CD4-positive, alpha-beta T cell (primary cell): ENCODE measurements at regions not wholly inside any gene's neighbourhood (a gene's known extent, or its start where the extent isn't known, plus 50 kb on each side); places are given as distances from the start of the nearest gene placed in this dataset.

ENCODE experiments used
- ATAC-seq: fragments of 200-7000 bp; cut with Tn5 transposase; one replicate; pipeline ENCODE4 v1.10.0; 2022; ENCODE audit warnings: mild to moderate bottlenecking; ENCODE audit not compliant: poor library complexity
- CTCF ChIA-PET: fragments of 350-600 bp; sonication (Branson Sonifier 250); formaldehyde crosslinking; loops from one replicate; lab custom pipeline; 2021; ENCODE audit warnings: antibody characterized with exemption, inconsistent platforms; lab: Charles Lee
- POLR2A ChIA-PET: fragments of 350-600 bp; sonication (Branson Sonifier 250); formaldehyde crosslinking; loops from one replicate; lab custom pipeline; 2021; ENCODE audit warnings: antibody characterized with exemption, inconsistent platforms; lab: Charles Lee
- DNase-seq, 14 experiments: peaks; one replicate each; pipeline ENCODE4 v3.0.0-alpha.2; 2013 to 2020; ENCODE audit warnings: mixed read lengths in 2 of 14
- H3K27ac ChIP-seq, 2 donors: one replicate each; pipeline versions ENCODE4 v1.5.1 to v1.7.0; 2013; ENCODE audit warnings: low read length in 2 of 2, low read depth in 1 of 2, mild to moderate bottlenecking in 1 of 2
- H3K27me3 ChIP-seq, 2 experiments: 1 replicate in 1 of 2; 2 replicates in 1 of 2; pipeline versions ENCODE4 v1.6.1 to v1.7.0; 2013; ENCODE audit warnings: low read length in 2 of 2, control low read depth in 1 of 2, mild to moderate bottlenecking in 1 of 2, moderate library complexity in 1 of 2; ENCODE audit not compliant: insufficient read depth in 2 of 2, control insufficient read depth in 1 of 2
- H3K36me3 ChIP-seq: one replicate; pipeline ENCODE4 v1.6.1; 2013; ENCODE audit warnings: low read length, control low read depth; ENCODE audit not compliant: insufficient read depth
- H3K4me1 ChIP-seq: one replicate; pipeline ENCODE4 v1.6.1; 2013; ENCODE audit warnings: low read length, control low read depth; ENCODE audit not compliant: insufficient read depth
- H3K4me3 ChIP-seq: one replicate; pipeline ENCODE4 v1.5.1; 2013; ENCODE audit warnings: mild to moderate bottlenecking, low read length, moderate library complexity
- H3K9me3 ChIP-seq, 2 experiments: 1 replicate in 1 of 2; 2 replicates in 1 of 2; pipeline versions ENCODE4 v1.6.1 to v1.7.0; 2013; ENCODE audit warnings: low read length in 2 of 2, mild to moderate bottlenecking in 2 of 2, control low read depth in 1 of 2, moderate library complexity in 1 of 2; ENCODE audit not compliant: control insufficient read depth in 1 of 2, insufficient read depth in 1 of 2
- H3K27ac Mint-ChIP-seq: one replicate; pipeline ENCODE4 v1.8.0; 2020; ENCODE audit warnings: mixed read lengths
- H3K27me3 Mint-ChIP-seq: one replicate; pipeline ENCODE4 v1.8.0; 2021; ENCODE audit warnings: mixed read lengths
- H3K36me3 Mint-ChIP-seq: one replicate; pipeline ENCODE4 v1.8.0; 2021; ENCODE audit warnings: low read depth, mixed read lengths
- H3K4me1 Mint-ChIP-seq: one replicate; pipeline ENCODE4 v1.8.0; 2021; ENCODE audit warnings: low read depth, mixed read lengths
- H3K4me3 Mint-ChIP-seq: one replicate; pipeline ENCODE4 v1.8.0; 2020; ENCODE audit warnings: mild to moderate bottlenecking, mixed read lengths
- H3K9me3 Mint-ChIP-seq: one replicate; pipeline ENCODE4 v1.8.0; 2020; ENCODE audit warnings: mixed read lengths
- CTCF ChIP-seq: fragments of 200-600 bp; IDR thresholded peaks from one replicate; pipeline ENCODE4 v1.8.0; 2022; ENCODE audit warnings: antibody characterized with exemption, mild to moderate bottlenecking
- intact Hi-C, 2 experiments: fragments of 100-400 bp; cut with DNase I in 1 of 2; cut with micrococcal nuclease in 1 of 2; formaldehyde crosslinking; loops; one replicate each; pipeline versions ENCODE4 v1.15.1 to v1.9.0; 2023 to 2025; cut with DNase I, micrococcal nuclease

GRCh38 chr4:66840178-66840577 lies 705.1 kb downstream of the CENPC start:
- ChIA-PET CTCF (no interaction called here), POLR2A (no interaction called here)
- no peaks in the 10 kb centered on the region for H3K27me3 Mint-ChIP-seq
- no peak overlapping the region for H3K27ac Mint-ChIP-seq
- DNase-seq = no peak
- no peaks in the 10 kb centered on the region for H3K4me1 ChIP-seq
- intact Hi-C loops = no loop called here
- H3K4me3 Mint-ChIP-seq = no peak overlapping the region
- H3K9me3 ChIP-seq = peaks cover 0 to 4% of the 10 kb centered on the region in 2 experiments
- no peak for ATAC-seq
- H3K4me1 Mint-ChIP-seq = no peaks in the 10 kb centered on the region
- peaks cover 5% of the 10 kb centered on the region for H3K9me3 Mint-ChIP-seq
- no peaks in the 10 kb centered on the region for H3K27me3 ChIP-seq
- no peak for TF ChIP-seq CTCF
- H3K36me3 Mint-ChIP-seq = no peaks in the 10 kb centered on the region
- H3K27ac ChIP-seq = no peak overlapping the region
- H3K4me3 ChIP-seq = no peak overlapping the region
- no peaks in the 10 kb centered on the region for H3K36me3 ChIP-seq

- no peak overlapping the region for H3K27ac Mint-ChIP-seq
- no peak for TF ChIP-seq CTCF
- ChIA-PET CTCF (no interaction called here), POLR2A (no interaction called here)
- no peaks in the 10 kb centered on the region for H3K27me3 Mint-ChIP-seq
- Histone ChIP-seq H3K4me3 (no peak overlapping the region), H3K9me3 (no peaks in the 10 kb centered on the region), H3K27me3 (no peaks in the 10 kb centered on the region), H3K4me1 (no peaks in the 10 kb centered on the region), H3K27ac (no peak overlapping the region), H3K36me3 (no peaks in the 10 kb centered on the region)
- H3K4me3 Mint-ChIP-seq = no peak overlapping the region
- no peaks in the 10 kb centered on the region for H3K36me3 Mint-ChIP-seq
- no peak for DNase-seq
- no peaks in the 10 kb centered on the region for H3K4me1 Mint-ChIP-seq
- intact Hi-C loops = no loop called here
- H3K9me3 Mint-ChIP-seq = peaks cover 5% of the 10 kb centered on the region
- no peak for ATAC-seq
Measured at GRCh38 chr4:66837279-66837922, 707.9 kb downstream of the CENPC start.

- Histone ChIP-seq H3K27me3 (no peaks in the 10 kb centered on the region), H3K4me3 (no peak overlapping the region), H3K4me1 (no peaks in the 10 kb centered on the region), H3K27ac (no peak overlapping the region), H3K36me3 (no peaks in the 10 kb centered on the region), H3K9me3 (peaks cover 0 to 4% of the 10 kb centered on the region in 2 experiments)
- ChIA-PET CTCF (no interaction called here), POLR2A (no interaction called here)
- Mint-ChIP-seq H3K4me1 (no peaks in the 10 kb centered on the region), H3K4me3 (no peak overlapping the region), H3K27ac (no peak overlapping the region), H3K36me3 (no peaks in the 10 kb centered on the region), H3K9me3 (peaks cover 11% of the 10 kb centered on the region), H3K27me3 (no peaks in the 10 kb centered on the region)
- no peak for DNase-seq
- TF ChIP-seq CTCF = no peak
- intact Hi-C loops = no loop called here
- ATAC-seq = no peak
Measured at GRCh38 chr4:66829310-66829709, 716.0 kb downstream of the CENPC start.
